Breast epithelium (tissue), 4 donors: ENCODE measurements at regions not wholly inside any gene's neighbourhood (a gene's known extent, or its start where the extent isn't known, plus 50 kb on each side); places are given as distances from the start of the nearest gene placed in this dataset.

Source experiments
- DNase-seq, 2 donors: peaks; one replicate each; pipeline ENCODE4 v3.0.0-alpha.2; 2019; ENCODE audit warnings: low spot score in 2 of 2
- H3K27ac ChIP-seq, 2 donors: fragments of 200-600 bp; sonication (generic) in 1 of 2; one replicate each; pipeline ENCODE4 v1.5.1; 2016 to 2019; ENCODE audit warnings: mild to moderate bottlenecking in 1 of 2
- H3K27me3 ChIP-seq, 2 donors: fragments of 200-600 bp; sonication (generic) in 1 of 2; one replicate each; pipeline versions ENCODE4 v1.5.1 to v1.6.0; 2017 to 2019; ENCODE audit warnings: control low read depth in 1 of 2, mild to moderate bottlenecking in 1 of 2
- H3K36me3 ChIP-seq: fragments of 200-600 bp; one replicate; pipeline ENCODE4 v1.5.1; 2019
- H3K4me1 ChIP-seq, 2 donors: fragments of 200-600 bp; sonication (generic); one replicate each; pipeline ENCODE4 v1.5.1; 2016 to 2019; ENCODE audit warnings: control low read depth in 1 of 2
- H3K4me3 ChIP-seq, 3 donors: fragments of 200-600 bp; sonication (generic); 1 replicate in 2 of 3; 2 replicates in 1 of 3; pipeline ENCODE4 v1.5.1; 2016 to 2019; ENCODE audit warnings: mild to moderate bottlenecking in 3 of 3, moderate library complexity in 2 of 3
- H3K9me3 ChIP-seq, 2 donors: fragments of 200-600 bp; sonication (generic) in 1 of 2; one replicate each; pipeline ENCODE4 v1.5.1; 2016 to 2019; ENCODE audit warnings: control low read depth in 1 of 2
- POLR2A ChIP-seq: fragments of 450-650 bp; IDR thresholded peaks from one replicate; pipeline ENCODE4 v1.6.1; 2016; ENCODE audit warnings: antibody characterized with exemption, mild to moderate bottlenecking, moderate library complexity
- POLR2AphosphoS5 ChIP-seq, 3 donors: sonication (generic); formaldehyde crosslinking; IDR thresholded peaks; one replicate each; pipeline ENCODE4 v1.6.1; 2017; ENCODE audit warnings: antibody characterized with exemption in 3 of 3
- intact Hi-C: fragments of 100-400 bp; cut with DNase I; formaldehyde crosslinking; loops from one replicate; pipeline ENCODE4 v1.15.1; 2023; ENCODE audit warnings: low total_unique reads
- TF ChIP-seq, protein P1 (sequence below), 3 donors: fragments of 450-650 bp; IDR thresholded peaks; one replicate each; pipeline ENCODE4 v1.5.1; 2016 to 2017; ENCODE audit warnings: antibody characterized with exemption in 3 of 3, mild to moderate bottlenecking in 3 of 3, moderate library complexity in 3 of 3

- H3K36me3 ChIP-seq: no peaks in the 10 kb centered on the region
- no peaks in the 10 kb centered on the region for H3K27me3 ChIP-seq
- no peak for DNase-seq
- TF ChIP-seq POLR2A: no peak
- TF ChIP-seq, protein P1, sequence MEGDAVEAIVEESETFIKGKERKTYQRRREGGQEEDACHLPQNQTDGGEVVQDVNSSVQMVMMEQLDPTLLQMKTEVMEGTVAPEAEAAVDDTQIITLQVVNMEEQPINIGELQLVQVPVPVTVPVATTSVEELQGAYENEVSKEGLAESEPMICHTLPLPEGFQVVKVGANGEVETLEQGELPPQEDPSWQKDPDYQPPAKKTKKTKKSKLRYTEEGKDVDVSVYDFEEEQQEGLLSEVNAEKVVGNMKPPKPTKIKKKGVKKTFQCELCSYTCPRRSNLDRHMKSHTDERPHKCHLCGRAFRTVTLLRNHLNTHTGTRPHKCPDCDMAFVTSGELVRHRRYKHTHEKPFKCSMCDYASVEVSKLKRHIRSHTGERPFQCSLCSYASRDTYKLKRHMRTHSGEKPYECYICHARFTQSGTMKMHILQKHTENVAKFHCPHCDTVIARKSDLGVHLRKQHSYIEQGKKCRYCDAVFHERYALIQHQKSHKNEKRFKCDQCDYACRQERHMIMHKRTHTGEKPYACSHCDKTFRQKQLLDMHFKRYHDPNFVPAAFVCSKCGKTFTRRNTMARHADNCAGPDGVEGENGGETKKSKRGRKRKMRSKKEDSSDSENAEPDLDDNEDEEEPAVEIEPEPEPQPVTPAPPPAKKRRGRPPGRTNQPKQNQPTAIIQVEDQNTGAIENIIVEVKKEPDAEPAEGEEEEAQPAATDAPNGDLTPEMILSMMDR (IDR thresholded peaks at IDR 0.05): no peak
- TF ChIP-seq POLR2AphosphoS5 (IDR thresholded peaks at IDR 0.05): no peak
- no peak overlapping the region for H3K4me3 ChIP-seq
- H3K27ac ChIP-seq: no peak overlapping the region
- no peaks in the 10 kb centered on the region for H3K4me1 ChIP-seq
- no peaks in the 10 kb centered on the region for H3K9me3 ChIP-seq
- intact Hi-C loops: no loop called here
These were observed 152.1 kb upstream of the TENM3 start for GRCh38 chr4:182091128-182091527.

GRCh38 chr4:182093431-182093831 lies 149.8 kb upstream of the TENM3 start:
- Histone ChIP-seq H3K27me3 (no peaks in the 10 kb centered on the region), H3K4me1 (no peaks in the 10 kb centered on the region), H3K36me3 (no peaks in the 10 kb centered on the region), H3K9me3 (peaks cover 0 to 7% of the 10 kb centered on the region in 2 donors), H3K27ac (no peak overlapping the region), H3K4me3 (no peak overlapping the region)
- TF ChIP-seq, protein P1 (IDR thresholded peaks at IDR 0.05): no peak
- no peak for TF ChIP-seq POLR2AphosphoS5 (IDR thresholded peaks at IDR 0.05)
- TF ChIP-seq POLR2A: no peak
- DNase-seq: no peak
- intact Hi-C loops: no loop called here

DNA sequence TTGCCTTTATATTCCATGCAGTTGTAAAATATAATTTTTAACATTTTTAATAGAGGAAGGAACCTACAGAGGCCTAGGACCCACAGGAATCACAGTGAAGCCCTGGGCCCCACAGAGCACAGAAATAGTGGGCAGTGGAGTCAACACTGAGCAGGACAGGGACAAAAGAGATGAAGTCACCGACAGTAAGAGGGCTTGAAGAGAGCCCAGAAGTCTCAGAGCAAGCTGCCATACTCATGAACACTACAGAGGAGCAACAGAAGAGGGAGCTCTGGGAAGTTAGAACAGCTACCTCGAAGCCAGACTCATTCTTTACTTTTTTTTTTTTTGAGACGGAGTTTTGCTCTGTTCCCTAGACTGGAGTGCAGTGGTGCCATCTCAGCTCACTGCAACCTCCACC lies 149.3 kb upstream of the TENM3 start:
- Histone ChIP-seq H3K27me3 (no peaks in the 10 kb centered on the region), H3K4me3 (no peak overlapping the region), H3K4me1 (no peaks in the 10 kb centered on the region), H3K27ac (no peak overlapping the region), H3K36me3 (no peaks in the 10 kb centered on the region), H3K9me3 (peaks cover 0 to 10% of the 10 kb centered on the region in 2 donors)
- TF ChIP-seq POLR2AphosphoS5 (IDR thresholded peaks at IDR 0.05) (no peak), POLR2A (no peak)
- intact Hi-C loops: no loop called here
- DNase-seq: no peak

- H3K27ac ChIP-seq: no peak overlapping the region
- H3K27me3 ChIP-seq: no peaks in the 10 kb centered on the region
- no peaks in the 10 kb centered on the region for H3K36me3 ChIP-seq
- intact Hi-C loops: no loop called here
- TF ChIP-seq POLR2AphosphoS5 (IDR thresholded peaks at IDR 0.05): no peak
- TF ChIP-seq, protein P1 (IDR thresholded peaks at IDR 0.05): no peak
- TF ChIP-seq POLR2A: no peak
- no peak overlapping the region for H3K4me3 ChIP-seq
- DNase-seq: no peak
- peaks cover 0 to 10% of the 10 kb centered on the region in 2 donors for H3K9me3 ChIP-seq
- H3K4me1 ChIP-seq: no peaks in the 10 kb centered on the region
These were observed 141.6 kb upstream of the TENM3 start for GRCh38 chr4:182101618-182102017.

DNA sequence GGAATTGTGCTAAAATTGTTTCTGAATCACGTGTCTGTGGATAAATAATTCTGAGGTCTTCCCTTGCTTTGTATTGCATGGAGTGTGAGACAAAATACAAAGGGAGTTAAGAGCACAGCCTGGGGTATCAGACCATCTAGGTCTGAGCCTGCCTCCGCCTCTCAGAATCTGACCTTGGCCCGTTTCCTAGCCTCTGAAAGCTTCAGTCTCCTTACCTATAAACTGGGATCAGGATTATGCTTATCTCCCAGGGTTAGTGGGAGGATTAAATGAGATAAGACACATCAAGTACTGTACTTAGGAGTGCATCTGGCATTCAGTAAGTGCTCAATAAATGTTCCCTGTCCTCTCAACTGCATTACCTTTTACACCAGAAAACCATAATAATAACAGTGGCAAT lies 140.6 kb upstream of the TENM3 start:
- Histone ChIP-seq H3K9me3 (peaks cover 0 to 10% of the 10 kb centered on the region in 2 donors), H3K4me1 (no peaks in the 10 kb centered on the region), H3K4me3 (no peak overlapping the region), H3K36me3 (no peaks in the 10 kb centered on the region), H3K27me3 (no peaks in the 10 kb centered on the region), H3K27ac (no peak overlapping the region)
- TF ChIP-seq, protein P1 (IDR thresholded peaks at IDR 0.05): no peak
- TF ChIP-seq POLR2A: no peak
- TF ChIP-seq POLR2AphosphoS5 (IDR thresholded peaks at IDR 0.05): no peak
- intact Hi-C loops: no loop called here
- DNase-seq: no peak
